ENCODE measurements at regions not wholly inside any gene's neighbourhood (a gene's known extent, or its start where the extent isn't known, plus 50 kb on each side); places are given as distances from the start of the nearest gene placed in this dataset.

DNA sequence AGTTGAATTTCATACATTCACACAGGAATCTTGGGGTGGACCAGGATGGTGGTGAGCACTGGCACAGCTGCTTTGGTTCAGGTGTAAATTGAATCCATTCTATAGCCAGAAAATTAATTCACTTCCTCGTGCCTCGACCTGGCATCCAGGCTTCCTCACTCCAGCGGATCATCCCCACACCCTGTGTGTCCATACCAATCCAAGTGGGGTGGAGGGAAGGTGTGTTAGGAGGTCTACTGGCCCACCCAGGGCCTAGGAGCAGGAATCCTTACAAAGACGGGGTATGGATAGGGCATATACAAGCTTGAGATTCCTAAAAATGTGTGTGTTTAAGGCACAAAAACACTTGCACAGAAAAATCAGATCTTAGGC is 81.8 kb upstream of the SLC24A3 start:
- TF ChIP-seq POLR2A (IDR thresholded peaks at IDR 0.05) = no peak
- TF ChIP-seq POLR2AphosphoS5 (IDR thresholded peaks at IDR 0.05) = no peak
- TF ChIP-seq, protein P1, sequence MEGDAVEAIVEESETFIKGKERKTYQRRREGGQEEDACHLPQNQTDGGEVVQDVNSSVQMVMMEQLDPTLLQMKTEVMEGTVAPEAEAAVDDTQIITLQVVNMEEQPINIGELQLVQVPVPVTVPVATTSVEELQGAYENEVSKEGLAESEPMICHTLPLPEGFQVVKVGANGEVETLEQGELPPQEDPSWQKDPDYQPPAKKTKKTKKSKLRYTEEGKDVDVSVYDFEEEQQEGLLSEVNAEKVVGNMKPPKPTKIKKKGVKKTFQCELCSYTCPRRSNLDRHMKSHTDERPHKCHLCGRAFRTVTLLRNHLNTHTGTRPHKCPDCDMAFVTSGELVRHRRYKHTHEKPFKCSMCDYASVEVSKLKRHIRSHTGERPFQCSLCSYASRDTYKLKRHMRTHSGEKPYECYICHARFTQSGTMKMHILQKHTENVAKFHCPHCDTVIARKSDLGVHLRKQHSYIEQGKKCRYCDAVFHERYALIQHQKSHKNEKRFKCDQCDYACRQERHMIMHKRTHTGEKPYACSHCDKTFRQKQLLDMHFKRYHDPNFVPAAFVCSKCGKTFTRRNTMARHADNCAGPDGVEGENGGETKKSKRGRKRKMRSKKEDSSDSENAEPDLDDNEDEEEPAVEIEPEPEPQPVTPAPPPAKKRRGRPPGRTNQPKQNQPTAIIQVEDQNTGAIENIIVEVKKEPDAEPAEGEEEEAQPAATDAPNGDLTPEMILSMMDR (IDR thresholded peaks at IDR 0.05) = no peak

All from breast epithelium (tissue), 3 donors.